ENCODE measurements at regions not wholly inside any gene's neighbourhood (a gene's known extent, or its start where the extent isn't known, plus 50 kb on each side); places are given as distances from the start of the nearest gene placed in this dataset.

DNA sequence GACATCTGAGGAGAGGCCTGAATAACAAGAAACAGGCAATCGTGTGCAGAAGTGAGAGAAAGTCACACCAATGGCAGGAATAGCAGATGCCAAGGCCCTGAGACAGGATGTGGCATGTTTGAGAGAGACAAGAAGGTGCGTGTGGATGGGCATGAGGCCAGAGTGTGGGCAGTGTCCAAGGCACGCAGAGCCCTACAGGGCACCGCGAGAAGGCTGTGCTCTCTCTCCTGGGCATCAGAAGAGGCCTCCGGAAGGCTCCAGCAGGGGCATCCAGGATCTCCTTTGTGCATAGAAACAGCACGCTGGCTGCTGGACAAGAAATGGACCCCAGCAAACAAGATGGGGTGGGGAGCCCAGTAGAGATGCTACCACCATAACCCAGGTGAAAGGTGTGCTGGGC, 239.0 kb upstream of the RAB6C start:
- Histone ChIP-seq H3K36me3 (replicated peaks in 1 of 2; ENCODE audit: control insufficient read depth in 1 of 2, insufficient read depth in 2 of 2, low read length in 1 of 2) (no peaks in the 10 kb centered on the region), H4K20me1 (ENCODE audit: insufficient read depth) (no peaks in the 10 kb centered on the region), H2AFZ (ENCODE audit: low read depth) (no peak overlapping the region), H3K27ac (ENCODE audit: low read depth in 2 of 2, low read length in 1 of 2) (no peak overlapping the region), H3K9ac (no peak overlapping the region), H3K9me3 (no peaks in the 10 kb centered on the region), H3K79me2 (ENCODE audit: insufficient read depth) (no peaks in the 10 kb centered on the region), H3K4me1 (ENCODE audit: control insufficient read depth in 1 of 2, insufficient read depth in 2 of 2, low read depth in 1 of 2, low read length in 1 of 2) (no peaks in the 10 kb centered on the region), H3F3A (replicated peaks; ENCODE audit: insufficient read depth) (no peaks in the 10 kb centered on the region), H3K4me2 (no peak overlapping the region), H3K27me3 (ENCODE audit: insufficient read depth) (no peaks in the 10 kb centered on the region), H3K9me2 (no peaks in the 10 kb centered on the region), H3K4me3 (ENCODE audit: low read depth in 2 of 2, low read length in 1 of 2) (no peak overlapping the region)
- no peak for TF ChIP-seq EZH2phosphoT487 (IDR thresholded peaks at IDR 0.05; ENCODE audit: borderline replicate concordance, low read depth)
- TF ChIP-seq, protein P1, sequence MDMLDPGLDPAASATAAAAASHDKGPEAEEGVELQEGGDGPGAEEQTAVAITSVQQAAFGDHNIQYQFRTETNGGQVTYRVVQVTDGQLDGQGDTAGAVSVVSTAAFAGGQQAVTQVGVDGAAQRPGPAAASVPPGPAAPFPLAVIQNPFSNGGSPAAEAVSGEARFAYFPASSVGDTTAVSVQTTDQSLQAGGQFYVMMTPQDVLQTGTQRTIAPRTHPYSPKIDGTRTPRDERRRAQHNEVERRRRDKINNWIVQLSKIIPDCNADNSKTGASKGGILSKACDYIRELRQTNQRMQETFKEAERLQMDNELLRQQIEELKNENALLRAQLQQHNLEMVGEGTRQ (IDR thresholded peaks at IDR 0.05; ENCODE audit: borderline replicate concordance, low read depth, low read length), result no peak
- TF ChIP-seq RXRA (IDR thresholded peaks at IDR 0.05; ENCODE audit: borderline replicate concordance, low read depth), result no peak
- TF ChIP-seq SIN3A (IDR thresholded peaks at IDR 0.05; ENCODE audit: borderline replicate concordance, low read depth, low read length), result no peak
- no peak for TF ChIP-seq MEF2A (IDR thresholded peaks at IDR 0.05; ENCODE audit: borderline replicate concordance, low read depth)
- no peak for TF ChIP-seq RFX5 (IDR thresholded peaks at IDR 0.05; ENCODE audit: low read length)
- ChIA-PET POLR2A (no interaction called here), CTCF (interaction anchor here (1.2 to 1.8 kb wide), 2 partner anchors 9 to 12 kb away, joined by 3 to 5 read pairs; no protein-coding TSS in a partner anchor)
- 41% methylated on average over 6 of the region's 7 CpGs for WGBS (ENCODE audit: low lambda C conversion rate)
- no peak for DNase-seq

DNA sequence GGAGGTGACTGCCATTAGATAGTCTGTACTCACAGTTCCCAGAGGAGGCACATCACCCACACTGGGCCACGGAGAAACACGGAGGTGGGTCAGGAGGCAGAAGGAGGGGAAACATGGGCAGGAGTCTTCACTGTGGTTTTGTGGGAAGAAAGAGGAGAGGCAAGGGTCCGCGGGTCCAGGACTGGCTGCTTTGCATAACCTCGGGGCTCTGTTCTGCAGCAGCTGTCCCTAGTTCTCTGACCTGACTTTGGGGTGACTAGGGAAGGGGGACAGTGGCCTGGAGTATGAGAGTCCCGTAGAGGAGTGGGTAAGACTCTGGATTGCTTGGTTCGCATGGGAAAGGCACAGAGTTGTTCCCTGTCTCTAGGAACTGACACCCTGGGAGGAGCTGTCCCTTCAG, 238.3 kb upstream of the RAB6C start:
- 34% methylated on average over 7 of the region's 7 CpGs for WGBS (ENCODE audit: low lambda C conversion rate)
- Histone ChIP-seq H3K4me1 (ENCODE audit: control insufficient read depth in 1 of 2, insufficient read depth in 2 of 2, low read depth in 1 of 2, low read length in 1 of 2) (no peaks in the 10 kb centered on the region), H3K4me3 (ENCODE audit: low read depth in 2 of 2, low read length in 1 of 2) (no peak overlapping the region), H3K36me3 (replicated peaks in 1 of 2; ENCODE audit: control insufficient read depth in 1 of 2, insufficient read depth in 2 of 2, low read length in 1 of 2) (no peaks in the 10 kb centered on the region), H3K9me2 (no peaks in the 10 kb centered on the region), H4K20me1 (ENCODE audit: insufficient read depth) (no peaks in the 10 kb centered on the region), H3K4me2 (no peak overlapping the region), H3K27ac (ENCODE audit: low read depth in 2 of 2, low read length in 1 of 2) (no peak overlapping the region), H2AFZ (ENCODE audit: low read depth) (no peak overlapping the region), H3K9me3 (no peaks in the 10 kb centered on the region), H3K9ac (no peak overlapping the region), H3K79me2 (ENCODE audit: insufficient read depth) (no peaks in the 10 kb centered on the region), H3K27me3 (ENCODE audit: insufficient read depth) (no peaks in the 10 kb centered on the region), H3F3A (replicated peaks; ENCODE audit: insufficient read depth) (no peaks in the 10 kb centered on the region)
- TF ChIP-seq FOXM1 (IDR thresholded peaks at IDR 0.05; ENCODE audit: low read depth) (no peak), RAD21 (IDR thresholded peaks at IDR 0.05; ENCODE audit: low read length) (no peak), SMC3 (IDR thresholded peaks at IDR 0.05; ENCODE audit: low read depth, low read length) (no peak)
- TF ChIP-seq, protein P1 (IDR thresholded peaks at IDR 0.05; ENCODE audit: borderline replicate concordance, low read depth, low read length), result no peak
- TF ChIP-seq, protein P2, sequence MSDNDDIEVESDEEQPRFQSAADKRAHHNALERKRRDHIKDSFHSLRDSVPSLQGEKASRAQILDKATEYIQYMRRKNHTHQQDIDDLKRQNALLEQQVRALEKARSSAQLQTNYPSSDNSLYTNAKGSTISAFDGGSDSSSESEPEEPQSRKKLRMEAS (IDR thresholded peaks at IDR 0.05; ENCODE audit: low read depth), result no peak
- POLR2A ChIA-PET, result no interaction called here
- no peak for DNase-seq
- CTCF ChIA-PET, result interaction anchor here (1.1 kb wide), 1 partner anchor 12 kb away, joined by 3 read pairs; no protein-coding TSS in a partner anchor

Measured in SK-N-SH (cell line).